T1000 (cell line): ENCODE measurements at regions not wholly inside any gene's neighbourhood (a gene's known extent, or its start where the extent isn't known, plus 50 kb on each side); places are given as distances from the start of the nearest gene placed in this dataset.
A peak's percentile ranks its signal among the peaks of the same experiment; 100 is the strongest.
"Not testable (repeated sequence)": the region's sequence is repeated elsewhere in the genome, so short reads cannot be mapped to it uniquely, and the experiment has no call there.

Experiments
- DNase-seq: peaks from one replicate; lab custom pipeline; 2025; ENCODE audit warnings: mixed read lengths; lab: John Stamatoyannopoulos, UW

GRCh38 chr15:38002883-38003477 lies 68.5 kb downstream of the TMCO5A start:
- peak; percentile 14 for DNase-seq

- DNase-seq: no peak
Observed at GRCh38 chr15:38004218-38004861, 69.9 kb downstream of the TMCO5A start.

GRCh38 chr15:38005953-38006808 lies 71.7 kb downstream of the TMCO5A start:
- no peak for DNase-seq

GRCh38 chr15:38010395-38010794 lies 76.0 kb downstream of the TMCO5A start:
- DNase-seq: no peak

- DNase-seq: no peak
Observed at GRCh38 chr15:38012894-38013293, 78.5 kb downstream of the TMCO5A start.

- no peak for DNase-seq
Observed at GRCh38 chr15:38017721-38018120, 83.3 kb downstream of the TMCO5A start.

GRCh38 chr15:38019066-38019465 lies 84.6 kb downstream of the TMCO5A start:
- DNase-seq: no peak

- no peak for DNase-seq
Observed at GRCh38 chr15:38021259-38021658, 86.8 kb downstream of the TMCO5A start.

- DNase-seq: no peak
Observed at GRCh38 chr15:38024293-38025091, 90.1 kb downstream of the TMCO5A start.

GRCh38 chr15:38025656-38026055 lies 91.2 kb downstream of the TMCO5A start:
- not testable (repeated sequence) for DNase-seq

- no peak for DNase-seq
Observed at GRCh38 chr15:38028869-38029268, 94.4 kb downstream of the TMCO5A start.

- no peak for DNase-seq
Observed at GRCh38 chr15:38029736-38030135, 95.3 kb downstream of the TMCO5A start.

GRCh38 chr15:38030609-38031008 lies 96.2 kb downstream of the TMCO5A start:
- DNase-seq: no peak

GRCh38 chr15:38035701-38036100 lies 101.3 kb downstream of the TMCO5A start:
- no peak for DNase-seq

- DNase-seq: no peak
Observed at GRCh38 chr15:38036790-38037338, 102.4 kb downstream of the TMCO5A start.

- DNase-seq: no peak
Observed at GRCh38 chr15:38038659-38039442, 104.4 kb downstream of the TMCO5A start.

GRCh38 chr15:38040615-38041014 lies 106.2 kb downstream of the TMCO5A start:
- DNase-seq: no peak

- no peak for DNase-seq
Observed at GRCh38 chr15:38041576-38041975, 107.1 kb downstream of the TMCO5A start.

- DNase-seq: no peak
Observed at GRCh38 chr15:38042211-38042610, 107.8 kb downstream of the TMCO5A start.

GRCh38 chr15:38042707-38043445 lies 108.4 kb downstream of the TMCO5A start:
- DNase-seq: no peak
